Parathyroid adenoma (tissue), 2 donors: ENCODE measurements at regions not wholly inside any gene's neighbourhood (a gene's known extent, or its start where the extent isn't known, plus 50 kb on each side); places are given as distances from the start of the nearest gene placed in this dataset.

ENCODE experiments used
- H2AFZ ChIP-seq: fragments of 300-600 bp; sonication (generic); one replicate; pipeline ENCODE4 v1.7.0; 2017; ENCODE audit warnings: antibody characterized with exemption, mild to moderate bottlenecking
- H3K27ac ChIP-seq: fragments of 300-600 bp; sonication (generic); one replicate; pipeline ENCODE4 v1.7.0; 2017
- H3K27me3 ChIP-seq: fragments of 300-600 bp; sonication (generic); one replicate; pipeline ENCODE4 v1.7.0; 2017; ENCODE audit warnings: low read length; ENCODE audit not compliant: control insufficient read depth, insufficient read depth
- H3K36me3 ChIP-seq: fragments of 300-600 bp; sonication (generic); one replicate; pipeline ENCODE4 v1.7.0; 2017; ENCODE audit warnings: low read length; ENCODE audit not compliant: control insufficient read depth, insufficient read depth
- H3K4me1 ChIP-seq: fragments of 300-600 bp; sonication (generic); one replicate; pipeline ENCODE4 v1.7.0; 2017; ENCODE audit warnings: control low read depth
- H3K4me2 ChIP-seq: fragments of 300-600 bp; sonication (generic); one replicate; pipeline ENCODE4 v1.7.0; 2017; ENCODE audit warnings: low read length
- H3K4me3 ChIP-seq: fragments of 300-600 bp; sonication (generic); one replicate; pipeline ENCODE4 v1.7.0; 2017; ENCODE audit warnings: low read depth, low read length
- H3K79me2 ChIP-seq: fragments of 300-600 bp; sonication (generic); one replicate; pipeline ENCODE4 v1.7.0; 2017; ENCODE audit warnings: control low read depth
- H3K9ac ChIP-seq: fragments of 300-600 bp; sonication (generic); one replicate; pipeline ENCODE4 v1.7.0; 2017; ENCODE audit warnings: mild to moderate bottlenecking
- H3K9me3 ChIP-seq: fragments of 300-600 bp; sonication (generic); one replicate; pipeline ENCODE4 v1.7.0; 2017; ENCODE audit warnings: low read length; ENCODE audit not compliant: control insufficient read depth
- TF ChIP-seq, protein P1 (sequence below): fragments of 300-600 bp; sonication (generic); IDR thresholded peaks from one replicate; pipeline ENCODE4 v1.7.0; 2017; ENCODE audit warnings: antibody characterized with exemption, mild to moderate bottlenecking
- donor health status: primary hyperparathyroidism.

DNA sequence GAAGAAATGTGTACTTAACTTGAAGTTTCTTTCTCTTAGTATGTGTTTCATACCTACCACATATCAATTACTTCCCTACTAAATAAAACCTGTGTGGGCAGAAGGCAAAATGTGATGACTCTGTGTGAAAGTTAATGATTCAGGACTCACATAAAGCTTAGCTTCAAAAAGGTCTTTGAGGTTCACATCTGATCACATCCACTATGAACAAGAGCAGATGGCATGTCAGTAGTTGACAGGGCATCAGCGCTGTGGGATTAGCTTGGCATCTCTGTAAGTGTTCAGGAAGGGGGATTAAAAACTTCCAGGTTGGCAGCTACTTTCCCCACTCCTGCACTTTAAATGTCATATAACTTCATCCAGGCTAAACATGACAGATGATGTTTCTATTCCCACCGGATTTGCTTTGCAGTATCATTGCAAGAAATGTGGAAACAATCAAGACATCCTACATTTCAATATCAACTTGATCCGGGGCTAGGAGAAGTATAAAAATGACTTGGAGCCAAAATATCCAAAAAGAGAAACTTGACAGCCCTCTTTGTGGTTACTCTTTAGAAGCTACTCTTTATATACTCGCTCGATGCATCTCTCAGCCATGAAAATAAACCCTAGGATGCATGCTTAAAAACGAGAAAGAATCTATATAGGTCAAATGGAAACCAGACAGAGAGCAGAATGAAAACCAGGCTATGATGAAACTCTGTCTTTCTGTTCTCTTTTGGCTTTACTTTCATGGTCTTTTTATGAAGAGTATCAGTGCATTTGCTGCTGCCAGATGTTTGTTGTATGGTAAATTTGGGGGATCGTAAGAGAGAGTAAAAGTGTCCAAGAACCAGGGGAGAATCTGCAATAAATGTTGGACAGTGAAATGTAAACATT is 273.1 kb upstream of the ALCAM start:
- no peak overlapping the region for H3K27ac ChIP-seq
- TF ChIP-seq, protein P1, sequence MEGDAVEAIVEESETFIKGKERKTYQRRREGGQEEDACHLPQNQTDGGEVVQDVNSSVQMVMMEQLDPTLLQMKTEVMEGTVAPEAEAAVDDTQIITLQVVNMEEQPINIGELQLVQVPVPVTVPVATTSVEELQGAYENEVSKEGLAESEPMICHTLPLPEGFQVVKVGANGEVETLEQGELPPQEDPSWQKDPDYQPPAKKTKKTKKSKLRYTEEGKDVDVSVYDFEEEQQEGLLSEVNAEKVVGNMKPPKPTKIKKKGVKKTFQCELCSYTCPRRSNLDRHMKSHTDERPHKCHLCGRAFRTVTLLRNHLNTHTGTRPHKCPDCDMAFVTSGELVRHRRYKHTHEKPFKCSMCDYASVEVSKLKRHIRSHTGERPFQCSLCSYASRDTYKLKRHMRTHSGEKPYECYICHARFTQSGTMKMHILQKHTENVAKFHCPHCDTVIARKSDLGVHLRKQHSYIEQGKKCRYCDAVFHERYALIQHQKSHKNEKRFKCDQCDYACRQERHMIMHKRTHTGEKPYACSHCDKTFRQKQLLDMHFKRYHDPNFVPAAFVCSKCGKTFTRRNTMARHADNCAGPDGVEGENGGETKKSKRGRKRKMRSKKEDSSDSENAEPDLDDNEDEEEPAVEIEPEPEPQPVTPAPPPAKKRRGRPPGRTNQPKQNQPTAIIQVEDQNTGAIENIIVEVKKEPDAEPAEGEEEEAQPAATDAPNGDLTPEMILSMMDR = no peak
- no peak overlapping the region for H3K9ac ChIP-seq
- H3K27me3 ChIP-seq = no peaks in the 10 kb centered on the region
- peaks cover 3% of the 10 kb centered on the region for H3K4me1 ChIP-seq
- H2AFZ ChIP-seq = no peak overlapping the region
- H3K4me3 ChIP-seq = no peak overlapping the region
- no peaks in the 10 kb centered on the region for H3K36me3 ChIP-seq
- H3K4me2 ChIP-seq = no peak overlapping the region
- H3K79me2 ChIP-seq = no peaks in the 10 kb centered on the region
- no peaks in the 10 kb centered on the region for H3K9me3 ChIP-seq

DNA sequence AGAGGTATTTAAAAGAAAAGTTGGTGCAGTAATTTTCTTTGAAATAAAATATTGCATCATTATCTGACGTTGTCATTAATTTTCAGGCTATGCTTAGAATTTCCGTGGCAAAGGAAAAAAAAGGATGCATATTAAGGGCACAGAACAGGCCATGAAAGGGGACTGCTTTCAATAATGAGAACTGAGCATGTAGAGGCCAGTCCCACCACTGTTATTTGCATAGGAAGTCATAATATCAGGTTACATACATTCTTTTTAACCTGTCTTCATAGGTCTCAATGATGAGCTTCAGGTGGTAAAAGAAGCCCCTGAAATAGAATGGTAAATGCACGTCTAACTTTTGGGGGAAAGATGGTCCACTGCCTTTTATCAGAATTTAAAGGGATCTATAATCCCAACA is 272.1 kb upstream of the ALCAM start:
- Histone ChIP-seq H3K4me3 (no peak overlapping the region), H3K27ac (no peak overlapping the region), H3K4me2 (no peak overlapping the region), H3K79me2 (no peaks in the 10 kb centered on the region), H3K36me3 (no peaks in the 10 kb centered on the region), H3K27me3 (no peaks in the 10 kb centered on the region), H3K9me3 (no peaks in the 10 kb centered on the region), H3K9ac (no peak overlapping the region), H2AFZ (no peak overlapping the region), H3K4me1 (peaks cover 3% of the 10 kb centered on the region)
- TF ChIP-seq, protein P1 = no peak

DNA sequence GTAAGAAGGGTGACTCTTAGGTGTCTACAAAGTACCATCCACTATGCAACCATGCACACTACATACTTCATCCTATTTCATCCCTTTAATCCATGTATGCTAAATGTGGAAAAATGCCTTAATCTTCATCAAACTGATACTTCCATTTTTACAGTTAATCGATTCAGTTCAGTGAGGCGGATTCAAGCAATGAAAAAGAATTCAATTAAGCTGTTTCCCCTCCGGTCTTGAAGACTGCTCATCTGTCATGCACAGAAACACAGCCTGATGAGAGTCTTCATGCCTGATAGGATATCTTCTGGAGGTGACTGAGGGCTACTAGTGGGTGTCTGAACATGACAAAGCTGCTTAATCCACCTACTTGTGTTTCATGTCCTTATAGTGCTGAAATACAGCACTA is 270.6 kb upstream of the ALCAM start:
- TF ChIP-seq, protein P1 = no peak
- no peak overlapping the region for H3K4me3 ChIP-seq
- no peak overlapping the region for H3K27ac ChIP-seq
- H3K4me2 ChIP-seq = no peak overlapping the region
- H3K4me1 ChIP-seq = peaks cover 3% of the 10 kb centered on the region
- H3K79me2 ChIP-seq = no peaks in the 10 kb centered on the region
- no peaks in the 10 kb centered on the region for H3K36me3 ChIP-seq
- no peaks in the 10 kb centered on the region for H3K27me3 ChIP-seq
- H2AFZ ChIP-seq = no peak overlapping the region
- no peaks in the 10 kb centered on the region for H3K9me3 ChIP-seq
- no peak overlapping the region for H3K9ac ChIP-seq

DNA sequence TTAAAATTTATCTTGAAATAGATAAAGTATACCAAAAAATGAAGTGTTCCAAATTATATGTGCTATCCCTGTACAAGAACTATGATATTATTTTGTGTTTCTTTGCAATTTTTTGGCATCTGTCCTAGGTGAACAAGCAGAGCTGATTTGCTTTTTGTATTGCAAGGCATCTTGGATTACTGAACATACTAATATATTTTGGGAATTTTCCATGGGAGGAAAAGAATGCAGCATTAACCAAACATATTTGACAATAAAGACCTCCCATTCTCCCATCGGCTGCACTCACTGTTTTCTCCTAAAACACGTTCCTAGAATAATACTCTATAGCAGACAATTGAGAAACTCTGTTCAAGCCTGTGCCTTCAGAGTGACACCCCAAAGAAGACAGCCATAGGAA is 265.1 kb upstream of the ALCAM start:
- Histone ChIP-seq H2AFZ (no peak overlapping the region), H3K27me3 (no peaks in the 10 kb centered on the region), H3K27ac (no peak overlapping the region), H3K36me3 (no peaks in the 10 kb centered on the region), H3K79me2 (no peaks in the 10 kb centered on the region), H3K4me1 (peaks cover 3% of the 10 kb centered on the region), H3K4me2 (no peak overlapping the region), H3K4me3 (no peak overlapping the region), H3K9me3 (no peaks in the 10 kb centered on the region), H3K9ac (no peak overlapping the region)
- TF ChIP-seq, protein P1 = no peak

DNA sequence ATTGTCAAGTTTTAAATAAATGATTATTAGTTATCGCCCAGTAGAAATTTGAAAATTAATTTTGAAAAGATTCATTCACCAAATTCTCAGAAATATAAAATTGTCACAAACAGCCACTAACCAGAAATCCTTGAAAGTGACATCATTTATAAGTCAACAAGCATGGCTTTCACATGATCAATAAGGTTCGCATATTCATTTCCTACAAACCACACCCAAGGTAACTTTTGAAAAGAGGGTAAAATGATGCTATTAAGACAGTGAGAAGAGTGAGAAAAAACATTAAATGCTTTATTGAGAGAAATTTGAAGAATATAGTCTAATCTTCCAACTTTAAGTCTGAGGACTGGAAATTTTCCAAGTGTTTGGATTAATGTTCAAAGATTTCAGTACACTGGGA is 263.6 kb upstream of the ALCAM start:
- no peaks in the 10 kb centered on the region for H3K36me3 ChIP-seq
- H3K27ac ChIP-seq = no peak overlapping the region
- no peaks in the 10 kb centered on the region for H3K79me2 ChIP-seq
- no peak overlapping the region for H3K4me2 ChIP-seq
- no peak overlapping the region for H2AFZ ChIP-seq
- H3K27me3 ChIP-seq = no peaks in the 10 kb centered on the region
- no peak overlapping the region for H3K4me3 ChIP-seq
- no peak overlapping the region for H3K9ac ChIP-seq
- H3K9me3 ChIP-seq = no peaks in the 10 kb centered on the region
- H3K4me1 ChIP-seq = no peaks in the 10 kb centered on the region
- TF ChIP-seq, protein P1 = no peak
